Ascending aorta (tissue), 2 donors: ENCODE measurements at regions not wholly inside any gene's neighbourhood (a gene's known extent, or its start where the extent isn't known, plus 50 kb on each side); places are given as distances from the start of the nearest gene placed in this dataset.
"Not testable (repeated sequence)": the region's sequence is repeated elsewhere in the genome, so short reads cannot be mapped to it uniquely, and the experiment has no call there.

Experiments
- DNase-seq, 2 donors: peaks; one replicate each; pipeline ENCODE4 v3.0.0-alpha.2; 2019; ENCODE audit warnings: low spot score in 2 of 2
- H3K27ac ChIP-seq, 2 donors: fragments of 200-600 bp; sonication (generic); one replicate each; pipeline ENCODE4 v1.5.1; 2016 to 2017; ENCODE audit warnings: mild to moderate bottlenecking in 1 of 2
- H3K27me3 ChIP-seq: fragments of 200-600 bp; sonication (generic); one replicate; pipeline ENCODE4 v1.5.1; 2017
- H3K36me3 ChIP-seq, 2 donors: fragments of 200-600 bp; sonication (generic); one replicate each; pipeline ENCODE4 v1.5.1; 2016
- H3K4me1 ChIP-seq, 2 donors: fragments of 200-600 bp; sonication (generic); one replicate each; pipeline ENCODE4 v1.5.1; 2016 to 2017; ENCODE audit warnings: mild to moderate bottlenecking in 1 of 2
- H3K4me3 ChIP-seq, 2 donors: fragments of 200-600 bp; sonication (generic); one replicate each; pipeline ENCODE4 v1.5.1; 2016 to 2017; ENCODE audit warnings: mild to moderate bottlenecking in 1 of 2
- H3K9me3 ChIP-seq, 2 donors: fragments of 200-600 bp; sonication (generic); one replicate each; pipeline ENCODE4 v1.5.1; 2016
- CTCF ChIP-seq, 3 experiments: fragments of 200-600 bp in 2 of 3; fragments of 450-650 bp in 1 of 3; sonication (generic) in 2 of 3; IDR thresholded peaks; one replicate each; pipeline ENCODE4 v1.5.1; 2016 to 2019; ENCODE audit warnings: antibody characterized with exemption in 3 of 3, mild to moderate bottlenecking in 1 of 3, moderate library complexity in 1 of 3
- intact Hi-C: fragments of 100-400 bp; cut with DNase I; formaldehyde crosslinking; loops from one replicate; pipeline ENCODE4 v1.15.1; 2023

- Histone ChIP-seq H3K27me3 (no peaks in the 10 kb centered on the region), H3K4me1 (no peaks in the 10 kb centered on the region)
- intact Hi-C loops: no loop called here
Observed at GRCh38 chr21:25487046-25487594, 120.2 kb downstream of the MRPL39 start.

GRCh38 chr21:25485914-25486313 lies 121.4 kb downstream of the MRPL39 start:
- no peak for DNase-seq
- H3K36me3 ChIP-seq: no peaks in the 10 kb centered on the region
- peaks cover 0 to 17% of the 10 kb centered on the region in 2 donors for H3K9me3 ChIP-seq
- H3K27me3 ChIP-seq: no peaks in the 10 kb centered on the region
- H3K4me1 ChIP-seq: no peaks in the 10 kb centered on the region
- H3K27ac ChIP-seq: no peak overlapping the region
- no peak for TF ChIP-seq CTCF (IDR thresholded peaks at IDR 0.05)
- intact Hi-C loops: no loop called here
- no peak overlapping the region for H3K4me3 ChIP-seq

More at GRCh38 chr21:25487046-25487594, 120.2 kb downstream of the MRPL39 start:
- no peak overlapping the region for H3K27ac ChIP-seq
- peaks cover 0 to 9% of the 10 kb centered on the region in 2 donors for H3K9me3 ChIP-seq
- no peak for TF ChIP-seq CTCF (IDR thresholded peaks at IDR 0.05)
- no peaks in the 10 kb centered on the region for H3K36me3 ChIP-seq
- no peak for DNase-seq
- H3K4me3 ChIP-seq: no peak overlapping the region

GRCh38 chr21:25467896-25468295 lies 139.4 kb downstream of the MRPL39 start:
- intact Hi-C loops: no loop called here
- no peak for TF ChIP-seq CTCF (IDR thresholded peaks at IDR 0.05)
- no peaks in the 10 kb centered on the region for H3K36me3 ChIP-seq

GRCh38 chr21:25467071-25467470 lies 140.2 kb downstream of the MRPL39 start:
- H3K4me3 ChIP-seq, H3K27ac ChIP-seq, intact Hi-C loops, DNase-seq, H3K27me3 ChIP-seq, H3K4me1 ChIP-seq, H3K9me3 ChIP-seq, H3K36me3 ChIP-seq: not testable (repeated sequence)

More at GRCh38 chr21:25467896-25468295, 139.4 kb downstream of the MRPL39 start:
- no peak overlapping the region for H3K4me3 ChIP-seq
- no peak for DNase-seq
- H3K27ac ChIP-seq: no peak overlapping the region
- no peaks in the 10 kb centered on the region for H3K27me3 ChIP-seq
- H3K9me3 ChIP-seq: no peaks in the 10 kb centered on the region
- no peaks in the 10 kb centered on the region for H3K4me1 ChIP-seq

- no peak overlapping the region for H3K27ac ChIP-seq
- intact Hi-C loops: no loop called here
- no peaks in the 10 kb centered on the region for H3K36me3 ChIP-seq
- H3K27me3 ChIP-seq: no peaks in the 10 kb centered on the region
- H3K9me3 ChIP-seq: no peaks in the 10 kb centered on the region
- no peak for DNase-seq
- no peak for TF ChIP-seq CTCF (IDR thresholded peaks at IDR 0.05)
- no peak overlapping the region for H3K4me3 ChIP-seq
- H3K4me1 ChIP-seq: no peaks in the 10 kb centered on the region
Observed at GRCh38 chr21:25466470-25466869, 140.8 kb downstream of the MRPL39 start.

GRCh38 chr21:25465263-25465662 lies 142.0 kb downstream of the MRPL39 start:
- TF ChIP-seq CTCF (IDR thresholded peaks at IDR 0.05): no peak
- H3K4me1 ChIP-seq: no peaks in the 10 kb centered on the region
- H3K4me3 ChIP-seq: no peak overlapping the region
- H3K9me3 ChIP-seq: no peaks in the 10 kb centered on the region
- no peak for DNase-seq
- H3K36me3 ChIP-seq: no peaks in the 10 kb centered on the region
- intact Hi-C loops: no loop called here
- H3K27me3 ChIP-seq: no peaks in the 10 kb centered on the region
- no peak overlapping the region for H3K27ac ChIP-seq
